ENCODE measurements at regions not wholly inside any gene's neighbourhood (a gene's known extent, or its start where the extent isn't known, plus 50 kb on each side); places are given as distances from the start of the nearest gene placed in this dataset.

GRCh38 chr1:34606504-34606903 lies 148.3 kb upstream of the GJB5 start:
- DNase-seq (ENCODE audit: low spot score in 2 of 2) = no peak
- Histone ChIP-seq H3K27ac (no peak overlapping the region), H3K36me3 (no peaks in the 10 kb centered on the region), H3K27me3 (peaks cover 0 to under 1% of the 10 kb centered on the region in 2 donors), H3K4me3 (no peak overlapping the region), H3K9me3 (no peaks in the 10 kb centered on the region), H3K4me1 (no peaks in the 10 kb centered on the region)
- 85 to 88% methylated on average over 5 of the region's 5 CpGs for WGBS, 2 donors
- TF ChIP-seq EP300 (IDR thresholded peaks at IDR 0.05) (no peak), POLR2A (IDR thresholded peaks at IDR 0.05) (no peak), CTCF (IDR thresholded peaks at IDR 0.05) (no peak)

- TF ChIP-seq POLR2A (IDR thresholded peaks at IDR 0.05) (no peak), EP300 (IDR thresholded peaks at IDR 0.05) (no peak), CTCF (IDR thresholded peaks at IDR 0.05) (no peak)
- Histone ChIP-seq H3K27ac (no peak overlapping the region), H3K4me3 (no peak overlapping the region), H3K4me1 (no peaks in the 10 kb centered on the region), H3K27me3 (peaks cover 0 to 4% of the 10 kb centered on the region in 2 donors), H3K9me3 (no peaks in the 10 kb centered on the region), H3K36me3 (no peaks in the 10 kb centered on the region)
- no peak for DNase-seq (ENCODE audit: low spot score in 2 of 2)
- 43 to 52% methylated on average over 2 of the region's 2 CpGs for WGBS, 2 donors
These were observed 144.8 kb upstream of the GJB5 start for GRCh38 chr1:34610063-34610462.

GRCh38 chr1:34611571-34611970 lies 143.3 kb upstream of the GJB5 start:
- Histone ChIP-seq H3K27ac (no peak overlapping the region), H3K4me3 (no peak overlapping the region), H3K27me3 (peaks cover 0 to 4% of the 10 kb centered on the region in 2 donors), H3K36me3 (no peaks in the 10 kb centered on the region), H3K4me1 (no peaks in the 10 kb centered on the region), H3K9me3 (no peaks in the 10 kb centered on the region)
- DNase-seq (ENCODE audit: low spot score in 2 of 2) = no peak
- TF ChIP-seq POLR2A (IDR thresholded peaks at IDR 0.05) (no peak), CTCF (IDR thresholded peaks at IDR 0.05) (no peak), EP300 (IDR thresholded peaks at IDR 0.05) (no peak)
- WGBS, 2 donors = 78 to 79% methylated on average over 5 of the region's 5 CpGs

- Histone ChIP-seq H3K4me3 (no peak overlapping the region), H3K27me3 (peaks cover 0 to 4% of the 10 kb centered on the region in 2 donors), H3K9me3 (no peaks in the 10 kb centered on the region), H3K4me1 (no peaks in the 10 kb centered on the region), H3K36me3 (no peaks in the 10 kb centered on the region), H3K27ac (no peak overlapping the region)
- no peak for DNase-seq (ENCODE audit: low spot score in 2 of 2)
- 40 to 46% methylated on average over 9 of the region's 9 CpGs for WGBS, 2 donors
- TF ChIP-seq CTCF (IDR thresholded peaks at IDR 0.05) = no peak
- no peak for TF ChIP-seq EP300 (IDR thresholded peaks at IDR 0.05)
These were observed 142.6 kb upstream of the GJB5 start for GRCh38 chr1:34612091-34612827.

DNA sequence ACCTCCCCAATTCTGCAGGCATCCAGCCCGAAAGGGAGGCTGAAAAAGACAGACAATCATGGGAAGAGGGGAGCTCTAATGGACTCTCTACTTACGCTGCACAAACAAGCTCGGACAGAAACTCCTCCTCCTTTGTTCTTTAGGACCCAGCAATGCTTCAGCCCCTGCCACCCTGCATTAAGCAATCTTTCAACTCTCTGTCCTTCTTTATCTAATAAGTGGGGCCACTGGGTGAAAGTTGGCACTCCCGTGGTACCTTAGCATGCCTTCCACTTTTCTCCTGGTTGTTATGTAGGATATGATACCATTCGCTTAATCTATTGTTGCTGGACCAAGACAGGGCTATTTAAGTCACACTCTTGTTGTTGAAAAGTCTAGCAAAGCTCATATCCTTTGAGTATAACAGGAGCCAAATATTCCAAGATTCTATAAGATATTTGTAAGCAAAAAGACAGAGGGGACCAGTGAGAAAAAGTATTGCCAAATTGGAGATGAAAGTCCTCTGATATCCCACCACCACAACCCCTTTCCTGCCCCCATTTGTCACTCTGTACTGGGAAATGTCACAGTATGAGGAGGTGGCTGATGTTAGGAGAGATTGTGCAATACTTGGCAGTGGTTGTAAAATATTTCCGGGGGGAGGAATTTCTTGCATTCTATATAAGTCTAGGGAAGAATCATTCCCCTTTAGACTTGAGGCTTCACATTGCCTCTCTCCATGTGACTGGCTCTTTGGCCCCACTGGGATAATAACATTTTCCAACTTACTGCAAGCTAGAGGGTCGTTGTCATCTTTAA lies 137.3 kb upstream of the GJB5 start:
- no peak for DNase-seq (ENCODE audit: low spot score in 2 of 2)
- Histone ChIP-seq H3K4me1 (no peaks in the 10 kb centered on the region), H3K4me3 (no peak overlapping the region), H3K36me3 (no peaks in the 10 kb centered on the region), H3K9me3 (no peaks in the 10 kb centered on the region), H3K27ac (no peak overlapping the region), H3K27me3 (no peaks in the 10 kb centered on the region)
- 62 to 68% methylated on average over 7 of the region's 7 CpGs for WGBS, 2 donors
- no peak for TF ChIP-seq POLR2A (IDR thresholded peaks at IDR 0.05)
- TF ChIP-seq EP300 (IDR thresholded peaks at IDR 0.05) = no peak
- no peak for TF ChIP-seq CTCF (IDR thresholded peaks at IDR 0.05)
